ENCODE measurements at regions not wholly inside any gene's neighbourhood (a gene's known extent, or its start where the extent isn't known, plus 50 kb on each side); places are given as distances from the start of the nearest gene placed in this dataset.

DNA sequence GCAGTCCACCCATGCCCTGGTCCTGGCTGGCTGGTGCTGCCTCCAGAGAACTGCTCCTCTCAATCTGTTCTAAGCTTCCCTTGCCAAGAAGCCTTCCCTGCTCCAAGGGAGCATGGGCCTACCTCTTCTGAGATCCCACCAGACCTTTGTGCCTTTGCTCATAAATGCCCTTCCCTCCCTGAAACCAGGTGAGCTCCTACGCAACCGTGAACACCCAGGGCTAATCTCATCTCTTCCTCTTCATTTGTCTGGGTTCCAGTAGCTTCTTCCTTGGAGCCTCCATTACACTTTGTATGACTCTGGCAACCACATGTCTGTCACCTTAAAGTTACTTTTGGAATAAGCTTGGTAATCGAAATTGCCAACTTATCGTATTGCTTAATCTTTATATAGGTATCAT, 270.6 kb downstream of the PBX3 start:
- H3K9me3 ChIP-seq, result no peaks in the 10 kb centered on the region
- no peaks in the 10 kb centered on the region for H3K36me3 ChIP-seq (ENCODE audit: low read depth)
- H3K4me1 ChIP-seq (ENCODE audit: low read depth), result no peaks in the 10 kb centered on the region
- no peak for DNase-seq
- no peak for ATAC-seq
- intact Hi-C loops (cut with DNase I, micrococcal nuclease), result no loop called here
- no peak overlapping the region for H3K4me3 ChIP-seq
- TF ChIP-seq, protein P1, sequence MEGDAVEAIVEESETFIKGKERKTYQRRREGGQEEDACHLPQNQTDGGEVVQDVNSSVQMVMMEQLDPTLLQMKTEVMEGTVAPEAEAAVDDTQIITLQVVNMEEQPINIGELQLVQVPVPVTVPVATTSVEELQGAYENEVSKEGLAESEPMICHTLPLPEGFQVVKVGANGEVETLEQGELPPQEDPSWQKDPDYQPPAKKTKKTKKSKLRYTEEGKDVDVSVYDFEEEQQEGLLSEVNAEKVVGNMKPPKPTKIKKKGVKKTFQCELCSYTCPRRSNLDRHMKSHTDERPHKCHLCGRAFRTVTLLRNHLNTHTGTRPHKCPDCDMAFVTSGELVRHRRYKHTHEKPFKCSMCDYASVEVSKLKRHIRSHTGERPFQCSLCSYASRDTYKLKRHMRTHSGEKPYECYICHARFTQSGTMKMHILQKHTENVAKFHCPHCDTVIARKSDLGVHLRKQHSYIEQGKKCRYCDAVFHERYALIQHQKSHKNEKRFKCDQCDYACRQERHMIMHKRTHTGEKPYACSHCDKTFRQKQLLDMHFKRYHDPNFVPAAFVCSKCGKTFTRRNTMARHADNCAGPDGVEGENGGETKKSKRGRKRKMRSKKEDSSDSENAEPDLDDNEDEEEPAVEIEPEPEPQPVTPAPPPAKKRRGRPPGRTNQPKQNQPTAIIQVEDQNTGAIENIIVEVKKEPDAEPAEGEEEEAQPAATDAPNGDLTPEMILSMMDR (IDR thresholded peaks at IDR 0.05), result no peak

- Histone ChIP-seq H3K9me3 (no peaks in the 10 kb centered on the region), H3K4me1 (ENCODE audit: low read depth) (no peaks in the 10 kb centered on the region), H3K36me3 (ENCODE audit: low read depth) (no peaks in the 10 kb centered on the region), H3K4me3 (no peak overlapping the region)
- TF ChIP-seq, protein P1 (IDR thresholded peaks at IDR 0.05), result no peak
- intact Hi-C loops (cut with DNase I, micrococcal nuclease), result no loop called here
- ATAC-seq (no peak), DNase-seq (peak in 1 of 3 donors; percentile 17)
Measured at GRCh38 chr9:126020836-126021235, 273.7 kb downstream of the PBX3 start.

DNA sequence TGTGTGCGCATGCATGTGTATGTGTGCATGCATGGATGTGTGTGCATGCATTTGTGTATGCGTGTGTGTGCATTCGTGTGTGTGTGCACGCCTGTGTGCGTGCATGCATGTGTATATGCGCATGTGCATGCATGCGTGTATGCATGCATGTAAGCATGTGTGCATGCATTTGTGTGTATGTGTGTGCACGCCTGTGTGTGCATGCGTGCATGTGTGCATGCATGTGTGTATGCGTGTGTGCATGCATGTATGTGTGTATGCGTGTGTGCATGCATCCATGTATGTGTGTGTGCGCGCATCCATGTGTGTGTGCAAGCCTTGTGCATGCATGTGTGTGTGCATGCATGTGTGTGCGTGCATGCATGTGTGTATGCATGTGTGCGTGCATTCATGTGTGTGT, 276.8 kb downstream of the PBX3 start:
- no peak overlapping the region for H3K4me3 ChIP-seq
- intact Hi-C loops (cut with DNase I, micrococcal nuclease), result no loop called here

GRCh38 chr9:126024581-126025230, 277.5 kb downstream of the PBX3 start:
- ATAC-seq (no peak), DNase-seq (peak in 1 of 3 donors; percentile 14)
- TF ChIP-seq, protein P1 (IDR thresholded peaks at IDR 0.05), result no peak
- H3K4me1 ChIP-seq (ENCODE audit: low read depth), result no peaks in the 10 kb centered on the region
- no peaks in the 10 kb centered on the region for H3K9me3 ChIP-seq
- H3K36me3 ChIP-seq (ENCODE audit: low read depth), result no peaks in the 10 kb centered on the region
- intact Hi-C loops (cut with DNase I, micrococcal nuclease), result no loop called here
- no peak overlapping the region for H3K4me3 ChIP-seq

More for the DNA sequence above, 276.8 kb downstream of the PBX3 start:
- ATAC-seq, result no peak
- Histone ChIP-seq H3K4me1 (ENCODE audit: low read depth) (no peaks in the 10 kb centered on the region), H3K9me3 (no peaks in the 10 kb centered on the region), H3K36me3 (ENCODE audit: low read depth) (no peaks in the 10 kb centered on the region)
- TF ChIP-seq, protein P1 (IDR thresholded peaks at IDR 0.05), result no peak
- no peak for DNase-seq

DNA sequence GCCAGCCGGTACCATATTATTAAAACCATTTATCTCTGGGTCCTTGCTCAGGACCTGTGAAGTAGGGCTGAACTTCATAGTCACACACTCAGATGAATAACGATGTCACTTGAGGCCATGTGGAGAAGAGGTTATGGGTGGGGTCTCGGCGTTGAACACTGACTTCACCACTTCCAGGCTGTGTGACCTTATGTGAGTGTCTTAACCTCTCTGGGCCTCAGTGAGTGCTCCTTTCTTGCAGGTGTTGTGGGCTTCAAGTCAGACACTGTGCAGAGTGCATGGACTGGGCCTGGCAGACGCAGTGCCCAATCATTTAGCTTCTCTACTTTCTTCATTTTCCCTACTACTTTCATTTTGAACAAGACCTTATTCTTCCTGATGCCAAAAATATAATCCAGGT, 278.8 kb downstream of the PBX3 start:
- Histone ChIP-seq H3K4me1 (ENCODE audit: low read depth) (no peaks in the 10 kb centered on the region), H3K9me3 (no peaks in the 10 kb centered on the region), H3K36me3 (ENCODE audit: low read depth) (no peaks in the 10 kb centered on the region), H3K4me3 (no peak overlapping the region)
- DNase-seq, result peak in 1 of 3 donors; percentile 1
- ATAC-seq, result no peak
- TF ChIP-seq, protein P1 (IDR thresholded peaks at IDR 0.05), result no peak
- intact Hi-C loops (cut with DNase I, micrococcal nuclease), result no loop called here

DNA sequence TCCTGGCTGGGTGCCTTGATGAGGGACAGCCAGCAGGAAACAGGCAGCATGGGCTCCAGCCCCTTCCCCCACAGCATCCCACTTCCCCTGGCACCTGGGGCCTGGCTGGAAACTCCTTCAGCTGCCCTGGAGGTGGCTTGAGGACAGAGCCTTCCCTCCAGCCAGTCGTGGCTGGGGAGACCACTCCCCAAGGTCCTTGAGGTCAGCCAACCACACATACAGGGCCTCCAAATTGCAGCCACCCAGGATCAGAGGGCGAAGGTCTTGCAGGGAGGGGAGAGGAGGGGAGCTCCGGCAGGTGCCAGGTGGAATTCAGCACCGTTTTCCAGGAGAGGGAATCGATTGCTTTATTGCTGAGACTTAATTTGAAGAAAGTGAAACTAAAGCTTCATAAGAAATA, 280.4 kb downstream of the PBX3 start:
- DNase-seq (peak in 1 of 3 donors; percentile 7), ATAC-seq (no peak)
- no peaks in the 10 kb centered on the region for H3K36me3 ChIP-seq (ENCODE audit: low read depth)
- no peak overlapping the region for H3K4me3 ChIP-seq
- TF ChIP-seq, protein P1 (IDR thresholded peaks at IDR 0.05), result no peak
- intact Hi-C loops (cut with DNase I, micrococcal nuclease), result no loop called here
- H3K9me3 ChIP-seq, result no peaks in the 10 kb centered on the region
- no peaks in the 10 kb centered on the region for H3K4me1 ChIP-seq (ENCODE audit: low read depth)

Measured in mucosa of descending colon (tissue), 3 donors.